RPMI7951 (cell line): ENCODE measurements at regions not wholly inside any gene's neighbourhood (a gene's known extent, or its start where the extent isn't known, plus 50 kb on each side); places are given as distances from the start of the nearest gene placed in this dataset.
"Not testable (repeated sequence)": the region's sequence is repeated elsewhere in the genome, so short reads cannot be mapped to it uniquely, and the experiment has no call there.

Experiments
- DNase-seq: peaks from one replicate; pipeline ENCODE4 v3.0.0-alpha.2; 2012; ENCODE audit warnings: low read depth

DNA sequence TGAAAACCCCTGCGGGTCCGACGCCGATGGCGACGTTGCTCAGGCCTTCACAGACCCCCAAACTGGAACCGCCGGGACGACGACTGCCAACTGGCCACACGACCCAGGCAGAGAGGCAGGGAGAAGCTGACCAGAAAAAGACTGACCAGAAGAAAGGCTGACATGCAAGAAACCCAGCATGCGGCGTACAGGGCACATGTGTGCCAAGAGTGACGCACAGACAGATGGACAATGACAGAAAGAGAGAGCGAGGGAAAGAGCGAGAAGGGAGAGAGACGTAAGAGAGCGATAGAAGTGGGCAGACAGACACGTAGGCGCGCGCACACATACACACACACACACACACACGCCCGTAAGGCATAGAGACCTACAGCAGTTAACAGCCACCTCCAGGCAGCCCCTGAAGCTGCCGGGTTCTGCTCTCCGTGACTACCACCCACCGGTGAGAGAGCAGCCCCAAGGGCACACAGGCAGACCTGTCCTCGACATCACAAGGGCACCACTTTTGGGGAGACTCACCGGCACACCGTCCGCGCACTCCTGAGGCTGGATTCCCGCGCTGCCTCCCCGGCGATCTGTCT lies 67.2 kb upstream of the ZNF527 start:
- DNase-seq: no peak

DNA sequence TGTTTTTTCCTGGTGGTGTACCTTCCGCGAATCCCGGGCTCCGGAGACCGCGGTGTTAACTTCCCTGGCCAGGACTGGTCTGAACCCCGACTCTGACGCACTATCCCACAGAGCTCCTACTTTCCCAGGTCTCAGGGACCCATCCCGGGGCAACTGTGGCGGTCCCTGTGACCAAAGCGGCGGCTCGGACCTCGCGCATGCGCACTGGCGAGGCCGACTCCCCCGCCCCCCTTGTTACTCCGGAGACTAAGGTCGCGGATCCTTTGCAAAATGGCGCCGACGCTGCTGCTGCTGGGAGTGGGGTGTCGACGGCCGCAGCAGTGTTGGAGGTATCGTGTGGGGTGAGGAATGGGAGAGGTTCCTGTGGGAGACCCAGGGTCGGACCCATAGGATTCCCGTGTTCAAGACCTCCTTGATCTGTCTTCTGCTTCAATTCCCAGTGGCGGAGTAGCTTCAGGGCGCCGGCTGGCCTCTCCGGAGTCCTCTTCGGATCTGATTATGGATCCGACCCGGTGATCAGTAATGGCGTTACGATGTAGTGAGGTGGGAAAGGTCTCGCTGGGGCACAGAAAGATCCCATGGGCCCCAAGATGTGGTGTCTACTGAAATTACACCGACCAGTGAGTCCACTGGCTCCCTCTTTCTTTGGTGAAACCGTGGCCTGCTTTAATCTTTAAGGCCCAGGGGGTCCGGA lies 66.6 kb upstream of the ZNF527 start:
- DNase-seq: no peak

DNA sequence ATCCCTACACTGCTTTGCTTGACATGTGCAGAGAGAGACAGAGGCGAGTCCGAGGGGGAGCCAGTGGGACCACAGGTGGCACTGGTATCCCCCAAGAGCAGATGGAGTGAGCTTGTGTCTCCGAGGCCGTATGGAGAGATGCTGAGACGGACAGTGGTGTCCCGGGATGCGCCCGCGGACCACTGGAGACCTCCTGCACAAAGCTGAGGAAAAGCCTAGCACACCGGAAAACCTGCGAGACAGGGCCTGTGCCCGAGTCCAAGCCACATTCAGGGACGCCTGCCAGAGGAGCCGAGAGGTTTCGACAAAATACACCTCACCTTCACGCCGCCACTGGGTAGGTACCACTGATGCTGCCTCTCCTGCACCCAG lies 66.0 kb upstream of the ZNF527 start:
- DNase-seq: no peak

DNA sequence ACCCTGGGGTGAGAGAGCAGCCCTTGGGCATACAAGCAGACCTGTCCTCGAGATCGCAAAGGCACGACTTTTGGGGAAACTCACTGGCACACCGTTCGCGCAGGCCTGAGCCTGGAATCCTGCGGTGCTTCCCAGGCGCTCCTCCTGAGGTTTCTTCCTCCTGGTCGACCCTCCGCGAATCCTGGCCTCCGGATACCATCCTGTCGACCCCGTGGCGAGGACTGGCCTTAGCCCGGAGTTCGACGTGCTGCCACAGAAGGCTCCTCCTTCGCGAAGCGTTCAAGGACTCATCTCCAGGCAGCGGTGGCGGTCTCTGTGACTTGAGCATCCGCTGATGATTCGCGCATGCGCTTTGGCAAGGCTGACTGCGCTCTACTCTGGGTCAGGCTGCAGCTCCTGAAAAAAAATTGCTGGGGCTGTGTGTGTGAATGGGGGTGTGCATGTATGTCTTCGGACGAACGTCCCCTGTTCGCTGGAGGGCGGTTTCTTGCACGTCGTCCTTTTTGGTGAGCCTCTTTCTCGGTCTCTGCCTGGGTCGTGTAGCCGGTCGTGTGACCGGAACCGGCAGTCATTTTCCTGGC lies 64.4 kb upstream of the ZNF527 start:
- no peak for DNase-seq

DNA sequence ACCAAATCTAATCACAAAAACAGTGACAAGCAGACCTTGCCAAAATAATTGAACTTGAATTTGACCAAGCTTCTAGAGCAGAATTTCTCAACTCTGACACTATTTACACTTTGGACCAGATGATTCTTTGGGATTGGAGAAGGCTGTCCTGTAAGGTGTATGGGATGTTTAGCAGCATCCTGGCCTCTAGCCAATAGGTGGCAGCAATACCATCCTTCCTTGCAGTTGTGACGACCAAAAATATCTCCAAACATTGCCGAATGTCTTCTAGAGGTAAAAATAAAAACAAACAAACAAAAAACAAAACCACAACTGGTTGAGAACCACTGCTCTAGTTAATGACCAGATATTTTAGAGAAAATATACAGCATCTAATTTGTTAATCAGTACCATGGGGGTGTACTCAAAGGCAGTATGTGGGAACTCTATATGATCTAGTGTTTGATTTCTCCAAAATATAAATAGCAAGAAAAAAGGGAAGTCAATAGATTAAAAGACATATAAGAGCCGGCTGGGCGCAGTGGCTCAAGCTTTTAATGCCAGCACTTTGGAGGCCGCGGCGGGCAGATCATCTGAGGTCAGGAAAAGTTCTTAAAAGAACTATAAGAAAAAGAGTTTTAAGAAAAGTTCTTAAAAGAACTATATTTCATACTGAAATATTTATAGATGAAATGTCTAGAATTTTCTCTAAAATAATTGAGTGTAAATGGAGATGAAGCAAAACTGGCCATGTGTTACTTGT lies 60.9 kb upstream of the ZNF527 start:
- no peak for DNase-seq

DNA sequence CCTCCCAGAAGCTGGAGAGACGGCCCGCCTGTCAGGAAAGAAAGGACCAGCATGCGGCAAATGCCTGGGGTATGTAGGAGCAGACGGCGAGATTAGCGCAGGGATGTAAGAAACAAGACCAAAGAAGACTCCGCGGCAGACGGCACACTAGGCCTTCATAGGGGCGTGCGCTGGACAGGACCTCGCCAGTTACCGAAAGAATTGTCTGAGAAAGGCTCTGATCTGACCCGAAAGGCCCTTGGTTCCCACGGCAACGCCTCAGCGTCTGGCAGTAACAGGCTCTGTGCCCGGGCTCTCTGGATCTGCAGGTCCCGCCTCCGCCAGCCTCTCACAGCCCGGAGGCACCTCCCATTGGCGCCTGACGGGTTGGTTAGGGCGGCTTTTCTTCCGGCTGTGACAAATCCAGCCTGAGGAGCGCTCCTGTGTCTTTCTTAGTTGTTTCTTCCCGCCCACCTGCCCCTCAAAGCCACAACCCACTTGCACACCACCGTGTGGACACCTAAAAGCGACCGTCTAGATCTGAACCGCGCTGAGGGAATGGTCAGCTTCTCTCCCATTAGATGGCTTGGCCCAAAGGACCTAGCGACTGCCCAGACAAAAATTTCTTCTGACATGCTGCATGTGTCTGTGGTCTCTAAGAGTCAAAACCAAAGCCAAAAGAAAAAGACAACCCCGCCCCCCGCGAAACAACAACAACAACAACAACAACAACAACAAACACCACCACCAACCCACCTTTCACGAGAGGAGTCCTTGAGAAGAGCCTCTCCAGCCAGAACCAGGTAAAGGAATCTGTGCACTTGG lies 58.2 kb upstream of the ZNF527 start:
- peak; percentile 67 for DNase-seq

DNA sequence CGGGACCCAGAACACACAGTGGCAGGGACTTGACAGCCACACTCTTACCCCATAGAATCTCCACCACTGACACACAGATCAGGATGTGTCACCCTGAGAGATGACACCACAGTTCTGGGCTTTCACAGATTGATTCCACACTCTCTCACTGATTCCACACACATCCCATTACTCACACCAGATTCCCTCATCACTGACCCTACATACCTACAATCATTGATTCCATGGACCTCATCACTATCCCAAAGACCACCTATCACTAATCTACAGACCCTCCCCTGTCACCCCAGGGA lies 57.6 kb upstream of the ZNF527 start:
- DNase-seq: no peak

DNA sequence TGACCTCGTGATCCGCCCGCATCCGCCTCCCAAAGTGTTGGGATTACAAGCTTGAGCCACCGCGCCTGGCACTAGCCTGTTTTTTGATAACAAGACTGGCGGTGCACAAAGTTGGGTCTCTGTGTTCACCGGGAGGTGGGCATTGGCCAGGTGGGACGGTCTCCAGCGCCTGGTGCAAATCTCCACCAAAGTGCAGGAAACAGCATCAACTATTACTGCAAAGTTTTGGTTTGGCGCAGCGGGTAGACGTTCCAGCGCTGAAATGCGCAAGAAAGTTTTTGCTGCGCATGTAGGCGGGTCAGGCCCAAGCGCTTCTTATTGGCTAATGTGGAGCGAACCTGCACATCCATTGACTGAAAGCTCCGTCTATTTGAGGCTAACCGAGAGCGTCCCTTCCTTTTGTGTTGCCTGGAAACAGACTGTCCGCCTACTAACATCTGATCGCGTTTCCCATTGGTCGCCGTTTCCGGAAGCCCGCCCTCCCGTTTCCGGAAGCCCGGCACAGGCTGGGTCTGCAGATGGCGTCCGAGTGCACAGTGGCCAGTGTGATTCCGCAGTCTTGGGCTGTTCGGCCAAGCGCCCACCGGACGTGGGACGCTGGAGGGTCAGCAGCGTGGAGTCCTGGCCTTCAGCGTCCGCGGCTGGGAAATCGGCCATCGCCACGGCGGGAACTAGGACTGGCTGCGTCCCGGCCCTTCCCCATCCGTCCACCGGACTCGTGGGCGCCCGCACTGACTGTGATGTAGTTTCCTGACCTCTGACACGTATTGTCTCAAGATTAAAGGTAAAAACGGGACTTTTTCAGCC lies 53.3 kb upstream of the ZNF527 start:
- DNase-seq: peak; percentile 100

DNA sequence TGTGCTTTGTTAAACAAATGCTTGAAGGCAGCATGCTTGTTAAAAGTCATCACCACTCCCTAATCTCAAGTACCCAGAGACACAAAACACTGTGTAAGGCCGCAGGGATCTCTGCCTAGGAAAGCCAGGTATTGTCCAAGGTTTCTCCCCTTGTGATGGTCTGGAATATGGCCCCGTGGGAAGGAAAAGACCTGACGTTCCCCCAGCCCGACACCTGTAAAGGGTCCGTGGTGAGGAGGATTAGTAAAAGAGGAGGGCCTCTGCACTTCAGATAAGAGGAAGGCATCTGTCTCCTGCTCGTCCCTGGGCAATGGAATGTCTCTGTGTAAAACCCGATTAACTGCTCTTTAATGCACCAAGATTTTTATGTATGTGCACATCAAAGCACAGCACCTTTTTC lies 49.9 kb upstream of the ZNF527 start:
- DNase-seq: not testable (repeated sequence)
